ENCODE measurements at regions not wholly inside any gene's neighbourhood (a gene's known extent, or its start where the extent isn't known, plus 50 kb on each side); places are given as distances from the start of the nearest gene placed in this dataset.
"Not testable (repeated sequence)": the region's sequence is repeated elsewhere in the genome, so short reads cannot be mapped to it uniquely, and the experiment has no call there.

DNA sequence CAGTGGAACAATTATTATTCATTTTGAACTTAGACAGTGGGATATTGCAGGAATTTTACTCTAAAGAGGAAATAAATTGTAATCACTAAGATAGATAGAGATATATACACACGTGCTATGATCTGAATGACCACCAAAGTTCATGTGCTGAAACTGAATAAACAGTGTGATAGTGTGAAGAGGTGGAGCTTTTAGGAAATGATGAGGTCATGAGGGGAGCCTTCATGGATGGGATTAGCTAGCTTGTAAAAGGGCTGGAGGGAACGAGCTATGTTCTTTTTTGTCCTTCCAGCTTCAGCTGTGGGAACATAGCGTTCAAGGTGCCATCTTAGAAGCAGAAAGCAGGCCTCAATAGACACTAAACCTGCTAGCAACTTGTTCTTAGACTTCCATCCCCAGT lies 191.5 kb upstream of the LRIG3 start:
- TF ChIP-seq EZH2 (IDR thresholded peaks at IDR 0.05; ENCODE audit: low read length, missing control alignments) (no peak), CTCF (conservative IDR thresholded peaks at IDR 0.05 in 1 of 2, IDR thresholded peaks at IDR 0.05 in 1 of 2; ENCODE audit: low read depth in 1 of 2, low read length in 2 of 2) (no peak)
- DNase-seq (ENCODE audit: low read depth in 2 of 2) = no peak
- no peak overlapping the region for H3K9ac ChIP-seq (ENCODE audit: insufficient read depth, low read length)
- no peaks in the 10 kb centered on the region for H3K27me3 ChIP-seq (ENCODE audit: control insufficient read depth, insufficient read depth, low read length)
- H3K4me3 ChIP-seq (replicated peaks in 1 of 4; ENCODE audit: control extremely low read depth in 1 of 4, insufficient read depth in 1 of 4, low read depth in 3 of 4, low read length in 4 of 4) = no peak overlapping the region
- no peaks in the 10 kb centered on the region for H3K79me2 ChIP-seq (ENCODE audit: control insufficient read depth, insufficient read depth, low read length)
- H3K4me1 ChIP-seq (ENCODE audit: control insufficient read depth, extremely low read depth, insufficient read depth, low read length) = peaks cover 2% of the 10 kb centered on the region
- no peak overlapping the region for H2AFZ ChIP-seq (ENCODE audit: low read length)
- no peak overlapping the region for H3K27ac ChIP-seq (ENCODE audit: insufficient read depth, low read length)
- no peaks in the 10 kb centered on the region for H3K9me3 ChIP-seq (ENCODE audit: control insufficient read depth, insufficient read depth, low read depth, low read length)
- no peak overlapping the region for H3K4me2 ChIP-seq (ENCODE audit: extremely low read depth, insufficient read depth, low read length)
- H3K36me3 ChIP-seq (ENCODE audit: control insufficient read depth, insufficient read depth, low read length) = no peaks in the 10 kb centered on the region
- no peaks in the 10 kb centered on the region for H4K20me1 ChIP-seq (ENCODE audit: control insufficient read depth, extremely low read depth, insufficient read depth, low read length)

DNA sequence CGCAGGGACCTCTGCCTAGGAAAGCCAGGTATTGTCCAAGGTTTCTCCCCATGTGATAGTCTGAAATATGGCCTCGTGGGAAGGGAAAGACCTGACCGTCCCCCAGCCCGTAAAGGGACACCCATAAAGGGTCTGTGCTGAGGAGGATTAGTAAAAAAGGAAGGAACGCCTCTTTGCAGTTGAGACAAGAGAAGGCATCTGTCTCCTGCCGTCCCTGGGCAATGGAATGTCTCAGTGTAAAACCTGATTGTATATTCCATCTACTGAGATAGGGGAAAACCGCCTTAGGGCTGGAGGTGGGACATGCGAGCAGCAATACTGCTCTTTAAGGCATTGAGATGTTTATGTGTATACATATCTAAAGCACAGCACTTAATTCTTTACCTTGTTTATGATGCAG lies 188.2 kb upstream of the LRIG3 start:
- not testable (repeated sequence) for H3K79me2 ChIP-seq (ENCODE audit: control insufficient read depth, insufficient read depth, low read length); H3K9ac ChIP-seq (ENCODE audit: insufficient read depth, low read length); H3K27me3 ChIP-seq (ENCODE audit: control insufficient read depth, insufficient read depth, low read length); DNase-seq (ENCODE audit: low read depth in 2 of 2); H3K4me3 ChIP-seq (replicated peaks in 1 of 4; ENCODE audit: control extremely low read depth in 1 of 4, insufficient read depth in 1 of 4, low read depth in 3 of 4, low read length in 4 of 4); H3K36me3 ChIP-seq (ENCODE audit: control insufficient read depth, insufficient read depth, low read length); H2AFZ ChIP-seq (ENCODE audit: low read length); H4K20me1 ChIP-seq (ENCODE audit: control insufficient read depth, extremely low read depth, insufficient read depth, low read length); H3K4me2 ChIP-seq (ENCODE audit: extremely low read depth, insufficient read depth, low read length); H3K9me3 ChIP-seq (ENCODE audit: control insufficient read depth, insufficient read depth, low read depth, low read length); H3K4me1 ChIP-seq (ENCODE audit: control insufficient read depth, extremely low read depth, insufficient read depth, low read length); H3K27ac ChIP-seq (ENCODE audit: insufficient read depth, low read length)

DNA sequence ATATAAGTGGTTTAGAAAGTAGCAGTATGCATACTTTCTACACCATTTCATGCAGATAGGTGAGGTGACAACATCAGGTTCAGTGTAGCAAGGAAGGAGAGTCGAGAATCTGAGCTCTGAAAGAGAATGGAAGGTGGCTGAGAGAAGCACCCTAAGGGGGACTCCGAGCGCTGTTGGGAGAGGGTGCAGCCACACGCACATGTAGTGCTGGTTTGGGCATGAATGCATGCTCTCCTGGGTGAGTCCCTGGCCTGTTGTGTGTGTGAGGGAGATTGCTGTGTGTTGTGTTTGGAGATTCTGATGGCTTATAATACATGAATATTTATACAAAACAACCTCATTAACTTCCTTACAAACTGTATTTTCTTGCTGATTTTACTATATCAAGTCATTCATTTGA lies 180.3 kb upstream of the LRIG3 start:
- Histone ChIP-seq H3K4me3 (replicated peaks in 1 of 4; ENCODE audit: control extremely low read depth in 1 of 4, insufficient read depth in 1 of 4, low read depth in 3 of 4, low read length in 4 of 4) (no peak overlapping the region), H3K9ac (ENCODE audit: insufficient read depth, low read length) (no peak overlapping the region), H2AFZ (ENCODE audit: low read length) (no peak overlapping the region), H3K36me3 (ENCODE audit: control insufficient read depth, insufficient read depth, low read length) (no peaks in the 10 kb centered on the region), H3K27me3 (ENCODE audit: control insufficient read depth, insufficient read depth, low read length) (no peaks in the 10 kb centered on the region), H3K79me2 (ENCODE audit: control insufficient read depth, insufficient read depth, low read length) (no peaks in the 10 kb centered on the region), H3K4me1 (ENCODE audit: control insufficient read depth, extremely low read depth, insufficient read depth, low read length) (no peaks in the 10 kb centered on the region), H3K9me3 (ENCODE audit: control insufficient read depth, insufficient read depth, low read depth, low read length) (no peaks in the 10 kb centered on the region), H3K4me2 (ENCODE audit: extremely low read depth, insufficient read depth, low read length) (no peak overlapping the region), H3K27ac (ENCODE audit: insufficient read depth, low read length) (no peak overlapping the region), H4K20me1 (ENCODE audit: control insufficient read depth, extremely low read depth, insufficient read depth, low read length) (no peaks in the 10 kb centered on the region)
- no peak for DNase-seq (ENCODE audit: low read depth in 2 of 2)
- TF ChIP-seq EZH2 (IDR thresholded peaks at IDR 0.05; ENCODE audit: low read length, missing control alignments) (no peak), CTCF (conservative IDR thresholded peaks at IDR 0.05 in 1 of 2, IDR thresholded peaks at IDR 0.05 in 1 of 2; ENCODE audit: low read depth in 1 of 2, low read length in 2 of 2) (no peak)

DNA sequence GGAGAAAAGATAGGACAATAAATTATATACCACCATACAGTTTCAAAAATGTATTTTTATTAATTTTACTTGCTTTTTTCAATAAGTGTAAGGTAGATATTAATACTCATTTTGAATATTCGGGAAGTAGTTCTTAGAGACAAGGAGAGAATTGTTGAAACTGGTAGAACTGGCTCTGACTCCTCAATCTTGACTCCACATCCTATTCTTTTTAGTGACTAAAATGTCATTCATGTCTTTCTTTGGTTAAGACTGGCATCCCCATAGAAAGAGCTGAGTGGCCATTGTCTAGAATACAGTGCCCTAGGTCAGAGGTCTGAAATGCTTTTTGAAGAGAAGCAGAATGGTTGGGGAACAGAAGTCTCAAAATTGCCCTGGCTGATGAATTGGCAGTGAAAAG lies 177.6 kb upstream of the LRIG3 start:
- Histone ChIP-seq H3K79me2 (ENCODE audit: control insufficient read depth, insufficient read depth, low read length) (no peaks in the 10 kb centered on the region), H3K36me3 (ENCODE audit: control insufficient read depth, insufficient read depth, low read length) (no peaks in the 10 kb centered on the region), H3K4me1 (ENCODE audit: control insufficient read depth, extremely low read depth, insufficient read depth, low read length) (no peaks in the 10 kb centered on the region), H3K27me3 (ENCODE audit: control insufficient read depth, insufficient read depth, low read length) (no peaks in the 10 kb centered on the region), H3K9me3 (ENCODE audit: control insufficient read depth, insufficient read depth, low read depth, low read length) (no peaks in the 10 kb centered on the region), H3K4me2 (ENCODE audit: extremely low read depth, insufficient read depth, low read length) (no peak overlapping the region), H3K9ac (ENCODE audit: insufficient read depth, low read length) (no peak overlapping the region), H3K4me3 (replicated peaks in 1 of 4; ENCODE audit: control extremely low read depth in 1 of 4, insufficient read depth in 1 of 4, low read depth in 3 of 4, low read length in 4 of 4) (no peak overlapping the region), H2AFZ (ENCODE audit: low read length) (no peak overlapping the region), H3K27ac (ENCODE audit: insufficient read depth, low read length) (no peak overlapping the region), H4K20me1 (ENCODE audit: control insufficient read depth, extremely low read depth, insufficient read depth, low read length) (no peaks in the 10 kb centered on the region)
- no peak for TF ChIP-seq EZH2 (IDR thresholded peaks at IDR 0.05; ENCODE audit: low read length, missing control alignments)
- no peak for TF ChIP-seq CTCF (conservative IDR thresholded peaks at IDR 0.05 in 1 of 2, IDR thresholded peaks at IDR 0.05 in 1 of 2; ENCODE audit: low read depth in 1 of 2, low read length in 2 of 2)
- no peak for DNase-seq (ENCODE audit: low read depth in 2 of 2)
